Astrocyte (in vitro differentiated cells and primary cell): ENCODE measurements at regions not wholly inside any gene's neighbourhood (a gene's known extent, or its start where the extent isn't known, plus 50 kb on each side); places are given as distances from the start of the nearest gene placed in this dataset.

Experiments
- CTCF ChIP-seq: IDR thresholded peaks from 2 replicates; pipeline ENCODE4 v1.5.1; 2011; ENCODE audit warnings: low read depth, mild to moderate bottlenecking, inconsistent platforms, low read length, moderate library complexity; ENCODE audit not compliant: insufficient read depth
- EZH2 ChIP-seq: IDR thresholded peaks from 2 replicates; pipeline ENCODE4 v1.6.1; 2012; ENCODE audit warnings: mild to moderate bottlenecking, low read length, inconsistent platforms; ENCODE audit not compliant: insufficient read depth

- TF ChIP-seq CTCF (no peak), EZH2 (no peak)
Measured at GRCh38 chr2:57429831-57430230, 616.8 kb upstream of the VRK2 start.
